ENCODE measurements at regions not wholly inside any gene's neighbourhood (a gene's known extent, or its start where the extent isn't known, plus 50 kb on each side); places are given as distances from the start of the nearest gene placed in this dataset.

DNA sequence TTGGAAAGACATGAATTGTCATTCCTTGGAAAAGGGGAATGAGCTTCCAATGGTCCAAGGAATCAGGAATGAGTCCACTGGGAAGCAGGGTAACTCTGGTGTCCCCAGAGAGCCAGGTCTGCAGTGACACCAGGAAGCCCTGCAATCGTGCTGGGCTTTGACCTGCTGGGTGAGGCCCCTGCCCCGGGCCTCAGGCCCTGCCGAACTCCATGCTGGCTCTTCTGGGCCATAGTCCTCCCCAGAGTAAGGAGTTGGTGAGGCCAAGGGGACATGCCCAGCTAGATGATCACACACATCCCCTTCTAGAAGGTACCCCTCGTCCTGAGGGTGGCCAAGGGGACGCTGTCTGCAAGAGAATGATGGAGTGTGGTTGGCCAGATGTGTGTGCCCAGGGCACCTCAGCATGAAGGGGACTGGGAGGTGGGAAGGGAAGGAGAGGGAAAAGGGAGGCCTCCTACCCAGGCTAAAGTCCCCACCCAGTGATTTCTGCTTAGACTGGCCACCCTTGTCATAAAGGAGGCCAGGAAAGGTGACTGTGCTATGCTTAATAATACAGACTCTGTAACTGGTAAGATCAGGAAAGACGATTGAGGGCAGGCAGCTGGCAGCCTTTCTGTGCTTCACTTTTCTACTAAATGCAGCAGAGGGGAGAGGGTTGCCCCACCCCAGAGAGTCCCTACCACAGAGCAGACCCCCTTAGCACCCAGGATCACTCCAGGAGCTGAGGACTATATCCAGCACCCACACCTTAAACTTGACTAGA lies 119.3 kb downstream of the SNX5 start (continued):
- TF ChIP-seq, protein P1, sequence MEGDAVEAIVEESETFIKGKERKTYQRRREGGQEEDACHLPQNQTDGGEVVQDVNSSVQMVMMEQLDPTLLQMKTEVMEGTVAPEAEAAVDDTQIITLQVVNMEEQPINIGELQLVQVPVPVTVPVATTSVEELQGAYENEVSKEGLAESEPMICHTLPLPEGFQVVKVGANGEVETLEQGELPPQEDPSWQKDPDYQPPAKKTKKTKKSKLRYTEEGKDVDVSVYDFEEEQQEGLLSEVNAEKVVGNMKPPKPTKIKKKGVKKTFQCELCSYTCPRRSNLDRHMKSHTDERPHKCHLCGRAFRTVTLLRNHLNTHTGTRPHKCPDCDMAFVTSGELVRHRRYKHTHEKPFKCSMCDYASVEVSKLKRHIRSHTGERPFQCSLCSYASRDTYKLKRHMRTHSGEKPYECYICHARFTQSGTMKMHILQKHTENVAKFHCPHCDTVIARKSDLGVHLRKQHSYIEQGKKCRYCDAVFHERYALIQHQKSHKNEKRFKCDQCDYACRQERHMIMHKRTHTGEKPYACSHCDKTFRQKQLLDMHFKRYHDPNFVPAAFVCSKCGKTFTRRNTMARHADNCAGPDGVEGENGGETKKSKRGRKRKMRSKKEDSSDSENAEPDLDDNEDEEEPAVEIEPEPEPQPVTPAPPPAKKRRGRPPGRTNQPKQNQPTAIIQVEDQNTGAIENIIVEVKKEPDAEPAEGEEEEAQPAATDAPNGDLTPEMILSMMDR (conservative IDR thresholded peaks at IDR 0.05; ENCODE audit: low read depth, low read length): no peak
- TF ChIP-seq FOS (IDR thresholded peaks at IDR 0.05; ENCODE audit: low read depth, low read length): no peak
- no peak for TF ChIP-seq RCOR1 (IDR thresholded peaks at IDR 0.05; ENCODE audit: insufficient replicate concordance, low read length)

All from IMR-90 (cell line).